GM20000 (cell line): ENCODE measurements at regions not wholly inside any gene's neighbourhood (a gene's known extent, or its start where the extent isn't known, plus 50 kb on each side); places are given as distances from the start of the nearest gene placed in this dataset.

Source experiments
- DNase-seq: peaks from one replicate; pipeline ENCODE4 v3.0.0; 2012; ENCODE audit warnings: low spot score
- TF ChIP-seq, protein P1 (sequence below): IDR thresholded peaks from 2 replicates; pipeline ENCODE4 v1.5.1; 2012; ENCODE audit warnings: mild to moderate bottlenecking, control low read depth; ENCODE audit errors: extremely low read depth, missing control alignments

DNA sequence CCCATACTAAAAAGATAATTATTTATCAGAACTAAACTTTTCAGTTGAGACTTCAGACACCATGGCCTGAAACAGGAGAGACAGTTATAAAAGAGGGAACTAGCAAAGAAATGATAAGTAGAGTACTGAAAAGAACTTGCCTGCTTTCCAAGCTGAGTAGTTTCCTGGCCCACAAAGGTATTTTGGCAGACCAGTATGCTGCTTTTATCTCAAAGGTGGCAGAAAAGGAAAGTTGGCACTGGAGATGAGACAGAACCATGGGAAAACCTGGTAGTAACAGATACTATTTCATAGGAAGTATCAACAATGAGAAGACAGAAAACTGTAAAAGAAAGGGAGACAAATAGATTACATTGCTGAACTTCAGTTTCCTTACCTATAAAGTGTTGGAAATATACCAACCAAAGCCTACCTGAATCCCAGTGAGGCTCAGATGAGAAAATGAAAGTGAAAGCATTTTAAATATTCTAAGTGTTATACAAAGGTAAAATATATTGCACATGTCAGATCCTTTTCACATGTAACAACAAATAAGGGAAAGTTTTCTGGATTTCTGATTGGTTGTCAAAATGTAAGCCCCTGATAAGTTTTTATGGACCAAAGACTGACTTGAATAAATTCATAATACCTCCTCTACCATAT, 155.3 kb upstream of the FSCB start:
- TF ChIP-seq, protein P1, sequence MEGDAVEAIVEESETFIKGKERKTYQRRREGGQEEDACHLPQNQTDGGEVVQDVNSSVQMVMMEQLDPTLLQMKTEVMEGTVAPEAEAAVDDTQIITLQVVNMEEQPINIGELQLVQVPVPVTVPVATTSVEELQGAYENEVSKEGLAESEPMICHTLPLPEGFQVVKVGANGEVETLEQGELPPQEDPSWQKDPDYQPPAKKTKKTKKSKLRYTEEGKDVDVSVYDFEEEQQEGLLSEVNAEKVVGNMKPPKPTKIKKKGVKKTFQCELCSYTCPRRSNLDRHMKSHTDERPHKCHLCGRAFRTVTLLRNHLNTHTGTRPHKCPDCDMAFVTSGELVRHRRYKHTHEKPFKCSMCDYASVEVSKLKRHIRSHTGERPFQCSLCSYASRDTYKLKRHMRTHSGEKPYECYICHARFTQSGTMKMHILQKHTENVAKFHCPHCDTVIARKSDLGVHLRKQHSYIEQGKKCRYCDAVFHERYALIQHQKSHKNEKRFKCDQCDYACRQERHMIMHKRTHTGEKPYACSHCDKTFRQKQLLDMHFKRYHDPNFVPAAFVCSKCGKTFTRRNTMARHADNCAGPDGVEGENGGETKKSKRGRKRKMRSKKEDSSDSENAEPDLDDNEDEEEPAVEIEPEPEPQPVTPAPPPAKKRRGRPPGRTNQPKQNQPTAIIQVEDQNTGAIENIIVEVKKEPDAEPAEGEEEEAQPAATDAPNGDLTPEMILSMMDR: no peak

DNA sequence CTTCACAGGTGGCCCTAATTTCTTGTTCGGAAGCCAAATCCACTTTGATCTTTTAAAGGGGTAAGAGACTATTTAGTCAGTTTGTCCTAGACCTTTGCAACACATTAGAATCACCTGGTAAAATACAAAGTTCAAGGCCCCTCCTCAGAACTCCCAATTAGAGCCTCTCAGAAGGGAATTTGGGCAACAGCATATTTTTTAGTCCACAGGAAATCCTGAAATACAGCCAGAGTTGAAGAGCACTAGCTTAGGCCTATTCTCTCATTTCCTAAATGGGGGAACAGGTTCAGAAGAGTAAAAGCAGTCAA, 151.3 kb upstream of the FSCB start:
- no peak for DNase-seq
- TF ChIP-seq, protein P1: no peak

More for the DNA sequence above, 155.3 kb upstream of the FSCB start:
- no peak for DNase-seq

DNA sequence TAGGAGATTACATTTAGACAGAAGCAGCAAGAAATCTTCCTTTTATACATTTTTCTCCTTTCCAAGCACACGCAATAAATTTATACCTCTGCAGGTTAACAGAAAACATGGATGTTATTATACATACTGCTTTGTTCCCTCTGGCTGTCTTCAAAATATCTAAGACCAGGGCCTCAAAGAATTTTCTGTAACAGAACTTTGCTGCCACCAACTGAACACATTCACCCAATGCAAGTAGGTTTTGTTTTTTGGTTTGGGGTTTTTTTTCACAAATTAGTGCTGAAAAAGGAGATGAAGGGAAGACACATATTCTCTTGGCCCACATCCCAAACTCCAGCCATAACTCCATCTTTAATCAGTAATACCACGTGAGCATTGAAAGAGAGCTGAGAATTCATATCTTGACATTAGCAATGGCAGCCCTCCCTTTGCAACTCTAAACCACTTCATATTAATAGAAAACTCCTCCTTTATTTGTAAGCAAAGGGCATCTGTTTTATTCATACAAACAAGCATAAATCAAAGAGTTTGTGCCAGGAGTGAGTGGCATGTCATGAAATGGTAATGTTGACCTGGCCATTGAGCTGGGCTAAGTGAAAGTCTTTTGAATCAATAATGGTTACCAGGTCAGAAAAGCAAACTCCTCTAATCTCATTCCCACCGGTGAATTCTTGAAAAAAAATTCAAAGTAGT, 150.8 kb upstream of the FSCB start:
- no peak for DNase-seq
- TF ChIP-seq, protein P1: no peak

DNA sequence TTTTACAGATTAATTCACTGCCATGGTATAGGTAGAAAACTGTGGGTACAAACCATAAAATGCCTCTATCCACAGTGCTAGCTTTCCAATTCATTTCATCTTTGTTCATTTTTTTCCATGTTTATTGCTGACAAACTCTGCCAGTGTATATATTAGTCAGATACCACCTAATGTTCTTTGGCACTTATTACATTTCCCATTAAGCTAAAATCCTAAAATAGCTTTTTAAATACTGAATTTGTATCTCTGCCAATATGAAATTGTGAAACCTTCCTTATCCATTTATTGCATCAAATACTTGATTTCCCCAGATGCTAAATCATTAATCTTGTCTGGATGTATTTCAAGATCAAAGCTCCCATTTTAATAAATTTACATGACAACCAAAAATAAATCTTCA, 150.1 kb upstream of the FSCB start:
- DNase-seq: no peak
- TF ChIP-seq, protein P1: no peak

DNA sequence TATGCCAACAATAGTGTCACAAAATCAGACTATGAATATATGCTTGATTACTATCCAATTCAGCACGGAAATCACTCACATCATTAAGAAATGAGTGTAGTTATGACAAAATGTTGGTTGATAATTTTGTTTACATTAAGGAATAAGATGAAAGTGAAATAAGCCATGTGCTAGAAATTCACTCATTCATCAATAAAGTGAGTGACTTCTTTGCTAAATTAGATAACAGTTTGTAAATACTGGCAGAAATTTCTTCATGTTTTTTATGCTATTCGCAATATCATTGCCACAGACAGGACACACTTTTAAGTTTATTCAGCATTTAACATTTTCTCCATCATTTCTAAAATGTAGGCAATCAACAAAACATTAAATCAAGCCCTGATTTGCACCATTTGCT, 147.5 kb upstream of the FSCB start:
- TF ChIP-seq, protein P1: no peak
- DNase-seq: no peak

DNA sequence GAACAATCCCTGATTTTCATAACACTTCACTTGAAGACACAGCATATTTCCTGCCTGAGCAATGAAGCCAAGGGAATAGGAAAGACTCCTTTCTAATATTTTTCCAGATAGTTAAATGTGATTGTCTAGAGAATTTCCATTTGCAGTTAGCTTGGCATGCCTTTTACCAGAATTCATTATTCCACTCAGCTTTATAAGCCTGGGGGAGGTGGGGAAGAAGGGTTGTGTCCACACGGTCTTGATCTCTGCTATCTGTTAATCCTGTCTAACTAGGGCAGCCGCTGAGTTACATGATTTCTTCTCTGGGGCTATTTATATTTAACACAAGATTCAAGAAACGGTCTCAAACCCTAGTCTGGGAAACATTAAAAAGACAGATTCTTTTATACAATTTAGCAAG, 146.6 kb upstream of the FSCB start:
- no peak for DNase-seq
- TF ChIP-seq, protein P1: no peak

DNA sequence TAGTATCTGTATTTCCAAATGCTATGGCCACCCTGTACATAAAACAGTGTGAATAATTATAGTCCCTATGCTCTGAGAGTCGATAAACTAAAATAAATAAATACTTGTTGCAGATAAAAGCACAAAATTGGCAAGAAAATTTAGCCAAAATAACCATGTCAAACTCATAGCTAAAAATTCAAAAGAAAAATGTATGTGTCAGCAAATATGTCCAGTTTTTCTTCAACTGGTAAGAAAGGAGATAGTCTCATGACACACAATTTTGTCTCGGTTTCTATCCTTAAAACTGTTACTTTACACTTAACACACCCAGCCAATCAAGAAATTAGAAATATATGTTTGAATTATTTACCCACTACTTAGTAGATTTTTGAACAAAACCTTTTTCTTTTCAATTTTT, 145.6 kb upstream of the FSCB start:
- DNase-seq: no peak
- TF ChIP-seq, protein P1: no peak
